H1 (cell line): ENCODE measurements at regions not wholly inside any gene's neighbourhood (a gene's known extent, or its start where the extent isn't known, plus 50 kb on each side); places are given as distances from the start of the nearest gene placed in this dataset.

ENCODE experiments used
- CTCF ChIP-seq, 3 experiments: IDR thresholded peaks; 1 replicate in 2 of 3; 2 replicates in 1 of 3; pipeline versions ENCODE4 v1.5.1 to v1.6.1; 2011; ENCODE audit warnings: low read length in 3 of 3, mild to moderate bottlenecking in 3 of 3, inconsistent platforms in 2 of 3, low read depth in 1 of 3, moderate library complexity in 1 of 3; ENCODE audit not compliant: insufficient read depth in 1 of 3; ENCODE audit errors: control extremely low read depth in 1 of 3
- EP300 ChIP-seq, 2 experiments: IDR thresholded peaks; 1 replicate in 1 of 2; 2 replicates in 1 of 2; pipeline ENCODE4 v1.6.1; 2011 to 2012; ENCODE audit warnings: low read depth in 2 of 2, low read length in 2 of 2, mild to moderate bottlenecking in 2 of 2, borderline replicate concordance in 1 of 2, inconsistent platforms in 1 of 2, moderate library complexity in 1 of 2
- KDM5A ChIP-seq: fragments of 200-600 bp; IDR thresholded peaks from 2 replicates; pipeline ENCODE4 v1.7.1; 2012; ENCODE audit warnings: mild to moderate bottlenecking, low read length, inconsistent platforms, mixed read lengths
- POLR2A ChIP-seq, 2 experiments: IDR thresholded peaks; 1 replicate in 1 of 2; 2 replicates in 1 of 2; pipeline ENCODE4 v1.6.1; 2011; ENCODE audit warnings: low read depth in 2 of 2, low read length in 2 of 2, mild to moderate bottlenecking in 2 of 2; ENCODE audit errors: control extremely low read depth in 1 of 2
- RAD21 ChIP-seq, 2 experiments: IDR thresholded peaks in 1 of 2; conservative IDR thresholded peaks in 1 of 2; 2 replicates each; pipeline ENCODE4 v1.6.1; 2011; ENCODE audit warnings: low read depth in 2 of 2, low read length in 2 of 2, improper control_type of control experiment in 1 of 2, inconsistent platforms in 1 of 2, mild to moderate bottlenecking in 1 of 2, moderate library complexity in 1 of 2
- SUZ12 ChIP-seq: fragments of 200-600 bp; sonication (generic); IDR thresholded peaks from 2 replicates; pipeline ENCODE4 v1.6.1; 2012; ENCODE audit warnings: mild to moderate bottlenecking, inconsistent platforms, low read length, moderate library complexity, mixed read lengths
- TAF1 ChIP-seq: IDR thresholded peaks from 2 replicates; pipeline ENCODE4 v1.6.1; 2011; ENCODE audit warnings: mild to moderate bottlenecking, low read depth, low read length
- TEAD4 ChIP-seq: IDR thresholded peaks from 2 replicates; pipeline ENCODE4 v1.6.1; 2012; ENCODE audit warnings: low read depth, low read length, inconsistent platforms, mixed read lengths
- ZNF274 ChIP-seq: IDR thresholded peaks from 2 replicates; pipeline ENCODE4 v1.7.0; 2012; ENCODE audit warnings: low read length, borderline replicate concordance; ENCODE audit errors: extremely low read depth

GRCh38 chr16:22665048-22665797 lies 148.7 kb upstream of the HS3ST2 start:
- no peak for TF ChIP-seq TAF1
- no peak for TF ChIP-seq TEAD4
- TF ChIP-seq CTCF (IDR thresholded peaks at IDR 0.05; ENCODE audit: control extremely low read depth in 1 of 3, insufficient read depth in 1 of 3, low read depth in 1 of 3, low read length in 3 of 3), result no peak
- TF ChIP-seq SUZ12, result no peak
- TF ChIP-seq POLR2A (IDR thresholded peaks at IDR 0.05; ENCODE audit: control extremely low read depth in 1 of 2, low read depth in 2 of 2, low read length in 2 of 2), result no peak
- TF ChIP-seq KDM5A, result no peak
- no peak for TF ChIP-seq ZNF274
- no peak for TF ChIP-seq RAD21 (IDR thresholded peaks at IDR 0.05 in 1 of 2, conservative IDR thresholded peaks at IDR 0.05 in 1 of 2; ENCODE audit: low read depth in 2 of 2, low read length in 2 of 2)
- no peak for TF ChIP-seq EP300 (IDR thresholded peaks at IDR 0.05; ENCODE audit: borderline replicate concordance in 1 of 2, low read depth in 2 of 2, low read length in 2 of 2)
